Kidney capillary endothelial cell (primary cell): ENCODE measurements at regions not wholly inside any gene's neighbourhood (a gene's known extent, or its start where the extent isn't known, plus 50 kb on each side); places are given as distances from the start of the nearest gene placed in this dataset.

Experiments
- DNase-seq: peaks from one replicate; pipeline ENCODE4 v3.0.0-alpha.2; 2018; ENCODE audit warnings: low spot score

DNA sequence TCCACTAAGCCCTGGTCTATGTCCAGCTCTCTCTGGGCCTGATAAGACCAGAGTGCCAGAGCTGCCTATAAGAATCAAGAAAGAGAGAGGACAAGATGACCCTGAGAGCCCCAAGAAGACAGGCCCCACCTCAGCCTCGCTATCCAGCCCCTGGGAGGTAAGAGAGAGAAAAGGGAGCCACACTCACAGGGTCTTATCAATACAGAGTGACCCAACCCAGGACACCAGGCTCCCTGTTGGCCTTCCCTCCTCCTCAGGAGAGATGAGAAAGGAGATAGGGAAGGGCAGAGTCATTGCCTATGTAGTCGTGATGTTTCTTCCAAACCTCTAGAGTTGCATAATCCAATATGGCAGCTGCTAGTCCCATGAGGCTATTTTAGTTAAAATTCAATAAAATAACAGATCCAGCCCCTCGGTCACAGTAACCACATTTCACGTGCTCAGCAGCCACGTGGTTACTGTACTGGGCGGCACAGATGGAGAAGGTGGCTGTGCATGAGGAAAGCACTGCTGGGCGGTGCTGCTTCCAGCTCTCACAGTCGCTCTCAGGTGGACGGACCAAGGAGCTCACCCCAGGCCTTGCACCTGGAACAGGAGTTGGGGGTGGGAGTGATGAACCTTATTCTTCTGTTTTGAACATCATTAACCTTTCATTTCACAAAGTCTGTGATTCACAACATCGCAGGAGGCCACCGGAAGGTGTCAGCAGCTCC, 525.8 kb downstream of the SHQ1 start:
- no peak for DNase-seq

DNA sequence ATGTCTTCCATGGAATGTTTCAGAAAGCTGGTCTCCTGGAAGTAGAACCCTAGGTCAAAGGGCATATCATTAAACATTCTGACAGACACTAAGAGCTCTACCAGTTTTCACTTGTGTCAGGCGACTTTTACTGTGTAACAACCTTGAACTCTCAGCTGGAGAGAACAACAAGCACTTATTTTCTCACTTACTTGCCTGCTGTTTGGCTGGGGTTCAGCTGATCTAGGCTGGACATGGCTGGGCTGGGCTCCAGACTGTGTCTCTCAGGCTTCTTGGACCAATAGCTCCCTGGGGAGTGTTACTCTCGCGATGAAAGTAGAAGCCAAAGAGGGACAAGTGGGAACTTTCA, 527.3 kb downstream of the SHQ1 start:
- no peak for DNase-seq

GRCh38 chr3:72320095-72320954, 527.9 kb downstream of the SHQ1 start:
- no peak for DNase-seq

- DNase-seq: peak; percentile 38
These were observed 528.8 kb downstream of the SHQ1 start for GRCh38 chr3:72319194-72320094.

- DNase-seq: no peak
These were observed 529.6 kb downstream of the SHQ1 start for GRCh38 chr3:72318504-72319193.

- DNase-seq: no peak
These were observed 530.8 kb downstream of the SHQ1 start for GRCh38 chr3:72317491-72317890.

DNA sequence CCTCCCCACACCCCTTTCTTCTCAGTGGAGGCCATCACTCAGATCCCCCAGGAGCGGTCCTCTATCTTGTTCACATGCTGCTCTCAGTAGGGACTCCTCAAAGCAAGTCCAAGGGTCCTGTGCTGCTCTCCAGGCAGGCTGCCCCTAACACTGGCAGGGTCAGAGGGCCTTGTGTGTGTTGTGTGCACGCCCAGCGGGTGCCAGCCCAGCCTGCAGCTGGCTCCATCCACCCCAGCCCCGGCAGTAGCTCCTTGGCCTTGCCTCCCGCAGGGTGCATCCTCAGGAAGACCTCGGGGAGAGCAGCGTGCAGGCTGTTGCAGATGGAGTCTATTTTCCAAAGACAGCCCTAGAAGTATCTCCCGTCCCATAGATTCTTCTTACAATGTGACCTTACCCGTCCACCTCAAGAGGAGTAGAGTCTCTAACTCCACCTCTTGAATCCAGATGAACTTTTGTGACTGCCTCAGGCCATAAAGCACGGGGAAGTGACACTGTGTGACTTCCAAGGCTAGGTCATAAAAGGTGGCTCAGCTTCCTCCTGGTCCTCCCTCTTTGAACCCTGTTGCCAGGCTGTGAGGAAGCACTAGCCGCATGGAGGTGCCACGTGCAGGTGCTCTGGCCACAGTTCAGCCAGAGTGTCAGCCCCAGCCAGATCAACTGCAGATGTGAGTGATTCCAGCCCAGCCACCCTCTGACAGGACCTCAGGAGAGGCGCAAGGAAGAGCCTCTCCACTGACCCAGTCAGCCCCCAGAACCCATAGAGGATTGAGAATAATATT, 531.6 kb downstream of the SHQ1 start:
- no peak for DNase-seq

DNA sequence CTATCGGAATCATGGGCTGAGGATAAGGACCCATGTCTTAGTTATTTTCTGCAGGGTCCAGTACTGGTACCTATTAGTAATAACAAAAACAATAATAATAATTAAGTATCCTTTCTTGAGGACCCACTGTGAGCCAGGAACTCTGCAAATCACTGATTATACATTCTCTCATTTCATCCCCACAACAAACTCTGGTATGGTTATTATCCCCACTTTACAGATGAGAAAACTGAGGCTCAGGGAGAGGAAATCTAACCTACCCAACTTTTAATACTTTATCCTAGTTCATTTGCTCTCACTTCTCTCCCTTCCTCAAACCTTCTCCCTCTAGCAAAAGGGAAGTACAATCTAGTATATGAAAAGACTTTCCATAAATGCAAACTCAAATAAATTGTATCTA, 528.4 kb upstream of the PROK2 start:
- DNase-seq: no peak

- DNase-seq: no peak
These were observed 527.4 kb upstream of the PROK2 start for GRCh38 chr3:72312339-72312738.

DNA sequence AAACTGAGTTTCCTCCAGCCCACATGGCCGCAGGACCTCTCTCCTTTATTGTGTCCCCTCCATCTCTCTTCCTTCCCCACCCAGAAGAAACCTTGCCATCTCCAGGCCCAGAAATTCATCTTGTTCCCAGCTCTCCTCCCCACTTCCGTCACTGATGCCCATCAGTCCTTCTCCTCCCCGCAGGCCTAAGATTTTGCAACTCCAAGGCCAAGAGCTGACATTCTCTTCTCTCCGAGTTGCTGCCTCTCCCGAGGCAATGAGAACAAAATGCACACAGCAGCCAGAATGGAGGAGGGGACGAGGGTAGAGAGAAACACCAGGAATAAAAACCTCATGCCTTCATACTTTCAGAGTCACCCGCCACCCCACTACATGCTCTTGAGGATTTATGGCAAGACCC, 526.5 kb upstream of the PROK2 start:
- DNase-seq: no peak

DNA sequence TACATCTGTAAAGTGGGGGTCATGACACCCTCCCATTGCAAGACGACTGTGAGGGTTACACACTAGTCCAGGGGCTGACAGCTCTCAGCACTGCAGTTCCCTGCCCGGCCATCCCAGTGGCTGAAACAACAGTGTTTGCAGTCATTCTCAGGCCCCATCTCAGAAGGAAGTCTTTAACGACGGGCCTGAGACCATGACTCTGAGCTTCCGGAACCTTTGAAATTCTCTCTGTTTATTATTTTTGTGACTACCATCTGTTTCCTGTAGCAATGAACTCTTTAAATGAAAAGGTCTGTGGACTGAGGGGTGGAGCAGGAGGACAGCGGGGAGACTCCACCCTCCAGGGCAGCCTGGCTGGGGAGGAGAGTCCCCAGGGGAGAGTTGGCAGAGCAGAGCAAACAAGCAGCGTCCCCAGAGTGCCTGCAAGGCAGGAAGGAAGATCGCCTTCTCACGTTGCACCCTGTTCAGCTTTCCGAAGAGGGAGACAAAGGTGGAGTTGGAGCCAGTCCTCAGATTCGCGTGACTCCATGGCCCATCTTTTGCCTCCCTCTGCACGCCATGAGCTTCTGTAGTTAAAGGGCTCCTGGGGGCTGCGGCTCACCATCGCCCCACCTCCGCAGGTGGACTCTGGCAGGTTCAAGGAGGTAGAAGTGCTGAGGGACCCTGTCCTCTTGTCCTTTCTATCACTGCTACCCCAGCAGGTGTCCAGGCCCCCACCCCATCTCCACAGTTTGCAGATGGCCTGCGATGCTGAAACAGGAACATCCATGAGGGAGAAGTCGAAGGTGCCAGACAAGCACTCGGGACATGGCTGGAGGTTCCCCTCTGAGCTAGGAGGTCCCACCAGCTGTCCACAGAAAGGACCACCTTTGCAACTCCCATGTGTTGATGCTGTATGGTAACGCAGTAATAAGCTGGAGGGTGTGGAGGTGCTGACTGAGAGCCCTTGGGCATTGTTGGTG, 525.8 kb upstream of the PROK2 start:
- DNase-seq: peak; percentile 99

GRCh38 chr3:72309661-72310418, 524.9 kb upstream of the PROK2 start:
- no peak for DNase-seq

DNA sequence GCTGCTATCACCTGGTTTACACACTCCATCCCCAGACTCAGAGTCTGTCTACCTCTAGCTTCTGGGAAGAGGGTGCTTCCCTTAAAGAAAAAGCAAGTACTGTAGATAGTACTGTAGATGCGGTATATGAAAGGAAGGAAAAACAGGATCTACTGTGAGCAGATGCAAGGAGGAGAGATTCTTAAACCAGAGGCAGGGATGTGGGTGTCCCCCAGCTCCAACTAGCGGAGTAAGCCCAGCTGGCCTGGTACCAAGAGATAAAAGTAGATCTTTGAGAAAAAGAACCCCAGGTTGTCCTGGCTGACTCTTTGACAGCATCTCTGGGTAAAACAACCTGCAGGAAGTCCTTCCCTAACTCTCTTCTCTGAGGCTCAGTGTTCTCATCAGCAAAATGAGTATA, 523.7 kb upstream of the PROK2 start:
- DNase-seq: no peak

GRCh38 chr3:72307438-72308115, 522.6 kb upstream of the PROK2 start:
- peak; percentile 65 for DNase-seq

GRCh38 chr3:72306800-72307341, 521.9 kb upstream of the PROK2 start:
- no peak for DNase-seq

GRCh38 chr3:72303926-72304325, 519.0 kb upstream of the PROK2 start:
- peak; percentile 60 for DNase-seq

DNA sequence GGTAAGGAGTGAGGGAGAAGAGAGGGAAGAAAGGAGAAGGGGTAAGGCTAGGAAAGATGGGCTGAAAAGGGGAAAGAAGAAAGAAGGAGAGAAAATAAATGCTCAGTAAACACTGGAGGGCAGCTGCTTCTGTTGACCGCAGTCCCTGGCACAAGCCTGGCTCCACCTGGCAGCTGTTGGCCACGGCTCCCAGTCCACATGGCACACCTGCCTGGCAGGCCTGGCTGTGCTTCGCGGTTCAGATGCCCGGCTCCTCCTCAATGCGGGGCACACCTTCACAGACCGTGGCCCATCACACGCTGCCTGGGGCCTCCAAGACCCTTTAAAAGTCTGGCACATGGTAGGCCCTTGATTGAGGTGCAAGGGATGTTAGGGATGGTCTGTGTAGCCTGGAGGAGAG, 516.8 kb upstream of the PROK2 start:
- DNase-seq: no peak

- no peak for DNase-seq
These were observed 515.7 kb upstream of the PROK2 start for GRCh38 chr3:72300621-72301020.
